Thymus (tissue), 11 donors: ENCODE measurements at regions not wholly inside any gene's neighbourhood (a gene's known extent, or its start where the extent isn't known, plus 50 kb on each side); places are given as distances from the start of the nearest gene placed in this dataset.
"Not testable (repeated sequence)": the region's sequence is repeated elsewhere in the genome, so short reads cannot be mapped to it uniquely, and the experiment has no call there.

ENCODE experiments used
- DNase-seq, 9 donors: peaks; one replicate each; pipeline ENCODE4 v3.0.0-alpha.2; 2013; ENCODE audit warnings: low spot score in 9 of 9, low read depth in 6 of 9, missing footprints in 1 of 9
- H3K27ac ChIP-seq, 2 donors: one replicate each; pipeline ENCODE4 v1.5.1; 2013; ENCODE audit warnings: control low read depth in 1 of 2, low read depth in 1 of 2, low read length in 1 of 2, mild to moderate bottlenecking in 1 of 2, moderate library complexity in 1 of 2
- H3K27me3 ChIP-seq, 2 donors: one replicate each; pipeline ENCODE4 v1.5.1; 2013; ENCODE audit warnings: low read length in 1 of 2; ENCODE audit not compliant: control insufficient read depth in 2 of 2, insufficient read depth in 1 of 2
- H3K36me3 ChIP-seq, 2 donors: one replicate each; pipeline ENCODE4 v1.5.1; 2013; ENCODE audit warnings: low read length in 1 of 2, mild to moderate bottlenecking in 1 of 2, moderate library complexity in 1 of 2; ENCODE audit not compliant: control insufficient read depth in 2 of 2, insufficient read depth in 2 of 2
- H3K4me1 ChIP-seq, 2 donors: one replicate each; pipeline ENCODE4 v1.5.1; 2013; ENCODE audit warnings: low read length in 2 of 2; ENCODE audit not compliant: control insufficient read depth in 2 of 2, insufficient read depth in 2 of 2
- H3K4me3 ChIP-seq, 2 donors: one replicate each; pipeline ENCODE4 v1.5.1; 2013; ENCODE audit warnings: low read length in 2 of 2, control low read depth in 1 of 2, mild to moderate bottlenecking in 1 of 2
- H3K9me3 ChIP-seq, 2 donors: one replicate each; pipeline ENCODE4 v1.5.1; 2013; ENCODE audit warnings: low read length in 1 of 2, mild to moderate bottlenecking in 1 of 2; ENCODE audit not compliant: control insufficient read depth in 2 of 2, insufficient read depth in 1 of 2
- WGBS: extraction: QIAGEN DNeasy Blood & Tissue Kit; methylation state at CpG from one replicate; pipeline ENCODE4 v1.1.7; 2013; 5-methylcytosine and 5-hydroxymethylcytosine counted together
- donor health status: healthy.

GRCh38 chr11:103733889-103734288, 302.6 kb upstream of the DDI1 start:
- WGBS, result 91% methylated on average over 1 of the region's 1 CpG
- Histone ChIP-seq H3K4me3 (no peak overlapping the region), H3K27ac (no peak overlapping the region), H3K9me3 (no peaks in the 10 kb centered on the region), H3K36me3 (no peaks in the 10 kb centered on the region), H3K27me3 (no peaks in the 10 kb centered on the region), H3K4me1 (no peaks in the 10 kb centered on the region)
- no peak for DNase-seq

GRCh38 chr11:103735497-103736032, 300.9 kb upstream of the DDI1 start:
- DNase-seq, result no peak
- H3K36me3 ChIP-seq, result no peaks in the 10 kb centered on the region
- no peak overlapping the region for H3K4me3 ChIP-seq
- 90% methylated on average over 4 of the region's 4 CpGs for whole genome bisulfite sequencing
- H3K27me3 ChIP-seq, result no peaks in the 10 kb centered on the region
- no peaks in the 10 kb centered on the region for H3K4me1 ChIP-seq
- H3K9me3 ChIP-seq, result no peaks in the 10 kb centered on the region
- no peak overlapping the region for H3K27ac ChIP-seq

- Histone ChIP-seq H3K9me3 (no peaks in the 10 kb centered on the region), H3K4me1 (no peaks in the 10 kb centered on the region), H3K27me3 (no peaks in the 10 kb centered on the region), H3K27ac (no peak overlapping the region), H3K36me3 (no peaks in the 10 kb centered on the region), H3K4me3 (no peak overlapping the region)
- no peak for DNase-seq
- 96% methylated on average over 4 of the region's 4 CpGs for WGBS
Observed at GRCh38 chr11:103736315-103737036, 300.0 kb upstream of the DDI1 start.

GRCh38 chr11:103737037-103737622, 299.3 kb upstream of the DDI1 start:
- H3K36me3 ChIP-seq, result no peaks in the 10 kb centered on the region

GRCh38 chr11:103737747-103738146, 298.7 kb upstream of the DDI1 start:
- H3K27ac ChIP-seq, result no peak overlapping the region
- no peaks in the 10 kb centered on the region for H3K4me1 ChIP-seq
- no peak overlapping the region for H3K4me3 ChIP-seq
- no peak for DNase-seq
- no peaks in the 10 kb centered on the region for H3K9me3 ChIP-seq
- H3K27me3 ChIP-seq, result no peaks in the 10 kb centered on the region
- H3K36me3 ChIP-seq, result no peaks in the 10 kb centered on the region
- whole genome bisulfite sequencing, result 92% methylated on average over 3 of the region's 3 CpGs

More at GRCh38 chr11:103737037-103737622, 299.3 kb upstream of the DDI1 start:
- H3K27me3 ChIP-seq, result no peaks in the 10 kb centered on the region
- H3K27ac ChIP-seq, result no peak overlapping the region
- 79% methylated on average over 4 of the region's 4 CpGs for WGBS
- H3K4me1 ChIP-seq, result no peaks in the 10 kb centered on the region
- no peaks in the 10 kb centered on the region for H3K9me3 ChIP-seq
- H3K4me3 ChIP-seq, result no peak overlapping the region
- DNase-seq, result no peak

GRCh38 chr11:103739074-103739796, 297.2 kb upstream of the DDI1 start:
- H3K4me3 ChIP-seq, H3K27me3 ChIP-seq, H3K9me3 ChIP-seq, H3K4me1 ChIP-seq, H3K27ac ChIP-seq, H3K36me3 ChIP-seq: not testable (repeated sequence)
- 57% methylated on average over 18 of the region's 18 CpGs for WGBS
- DNase-seq, result peak in 1 of 9 donors; percentile 5

- H3K27ac ChIP-seq, result no peak overlapping the region
- no peak for DNase-seq
- H3K27me3 ChIP-seq, result no peaks in the 10 kb centered on the region
- 81% methylated on average over 2 of the region's 2 CpGs for WGBS
- no peaks in the 10 kb centered on the region for H3K9me3 ChIP-seq
- H3K36me3 ChIP-seq, result no peaks in the 10 kb centered on the region
- H3K4me1 ChIP-seq, result no peaks in the 10 kb centered on the region
- H3K4me3 ChIP-seq, result no peak overlapping the region
Observed at GRCh38 chr11:103744496-103745153, 291.8 kb upstream of the DDI1 start.

GRCh38 chr11:103749158-103749557, 287.3 kb upstream of the DDI1 start:
- H3K4me3 ChIP-seq, result no peak overlapping the region
- no peak for DNase-seq
- 82% methylated on average over 1 of the region's 1 CpG for WGBS
- H3K36me3 ChIP-seq, result no peaks in the 10 kb centered on the region
- no peaks in the 10 kb centered on the region for H3K27me3 ChIP-seq
- no peaks in the 10 kb centered on the region for H3K4me1 ChIP-seq
- H3K27ac ChIP-seq, result no peak overlapping the region
- H3K9me3 ChIP-seq, result no peaks in the 10 kb centered on the region

GRCh38 chr11:103768816-103769215, 267.6 kb upstream of the DDI1 start:
- no peak for DNase-seq
- Histone ChIP-seq H3K27ac (no peak overlapping the region), H3K4me1 (no peaks in the 10 kb centered on the region), H3K36me3 (no peaks in the 10 kb centered on the region), H3K27me3 (no peaks in the 10 kb centered on the region), H3K9me3 (no peaks in the 10 kb centered on the region), H3K4me3 (no peak overlapping the region)
